Esophagus mucosa (tissue), 1 donor: ENCODE measurements at regions not wholly inside any gene's neighbourhood (a gene's known extent, or its start where the extent isn't known, plus 50 kb on each side); places are given as distances from the start of the nearest gene placed in this dataset.
"Not testable (repeated sequence)": the region's sequence is repeated elsewhere in the genome, so short reads cannot be mapped to it uniquely, and the experiment has no call there.

Experiments used
- ATAC-seq: fragments of 200-7000 bp; cut with Tn5 transposase; one replicate; pipeline ENCODE4 v1.9.1; 2020
- donor health status: DM: yes; HTN: yes; CAD: no.

DNA sequence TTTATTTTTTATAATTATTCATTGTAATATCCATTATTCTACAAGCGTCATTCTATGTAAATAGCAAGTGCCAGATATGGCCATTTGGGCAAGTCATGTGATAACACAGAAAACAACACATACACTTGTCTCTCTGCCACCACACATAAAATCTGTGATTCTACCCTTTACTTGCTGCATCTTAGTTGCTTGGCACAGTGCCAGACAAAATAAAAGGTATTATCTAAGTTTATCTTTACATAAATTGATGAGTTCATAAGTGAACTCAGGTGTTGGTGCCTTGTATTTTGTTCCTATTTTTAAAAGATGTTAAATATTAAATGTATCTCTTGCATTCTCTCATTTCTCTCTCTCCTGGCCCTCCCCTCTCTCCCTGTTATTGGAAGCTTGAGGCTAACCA, 1458.7 kb downstream of the CDH11 start:
- no peak for ATAC-seq

DNA sequence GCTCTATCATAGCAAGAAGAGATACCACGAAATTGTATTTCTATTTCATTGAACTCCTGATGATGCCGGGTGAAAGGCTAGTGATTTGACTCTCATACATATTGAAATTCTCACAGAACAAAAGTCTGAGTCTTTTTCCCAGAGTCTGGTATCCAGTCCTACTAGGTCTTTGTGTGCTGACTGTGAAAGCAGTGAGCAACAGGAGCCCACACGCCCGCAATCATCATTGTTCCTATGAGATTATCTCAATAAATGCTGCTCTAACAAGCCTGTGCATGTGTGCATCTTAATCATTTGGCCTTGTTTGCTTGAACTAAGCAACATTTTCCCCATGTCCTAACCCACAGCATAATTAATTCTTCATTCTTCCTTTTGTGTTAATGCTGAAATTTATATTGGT, 1466.0 kb downstream of the CDH11 start:
- ATAC-seq: peak; percentile 99

DNA sequence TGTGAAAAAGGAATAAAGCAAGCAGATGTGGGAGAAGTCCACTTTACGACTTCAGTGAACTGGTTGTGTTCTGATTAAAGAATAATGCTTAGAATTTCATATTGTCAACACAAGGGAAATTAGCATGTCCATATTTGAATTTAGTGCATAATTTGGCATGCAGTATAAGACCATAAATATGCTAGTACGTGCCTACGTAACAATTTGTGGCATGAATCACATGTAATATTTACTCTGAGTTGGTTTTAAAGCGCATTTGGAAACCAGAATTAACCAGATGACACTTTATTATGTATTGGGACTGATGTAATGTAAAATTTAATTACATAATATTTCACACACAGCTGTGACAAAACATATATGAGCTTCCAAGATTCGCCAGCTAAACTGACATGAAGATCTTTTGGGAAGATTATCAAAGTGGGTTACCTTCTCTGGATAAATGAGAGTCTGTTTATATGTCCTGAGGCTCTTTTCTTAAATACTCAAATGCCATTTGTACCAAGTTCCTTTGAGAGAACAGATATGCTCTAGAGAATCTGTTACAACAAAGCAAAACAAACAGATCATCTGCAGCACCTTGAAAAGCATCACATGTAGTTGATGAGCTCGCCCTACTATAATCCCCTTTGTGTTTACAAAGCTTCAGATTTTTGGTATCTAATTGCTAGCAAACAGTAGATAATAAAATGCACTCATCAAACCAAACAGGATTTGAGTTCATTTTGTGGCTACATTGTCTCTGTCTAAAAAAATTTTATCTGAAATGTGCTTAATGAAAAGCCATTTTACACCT, 1468.6 kb downstream of the CDH11 start:
- peak; percentile 70 for ATAC-seq

DNA sequence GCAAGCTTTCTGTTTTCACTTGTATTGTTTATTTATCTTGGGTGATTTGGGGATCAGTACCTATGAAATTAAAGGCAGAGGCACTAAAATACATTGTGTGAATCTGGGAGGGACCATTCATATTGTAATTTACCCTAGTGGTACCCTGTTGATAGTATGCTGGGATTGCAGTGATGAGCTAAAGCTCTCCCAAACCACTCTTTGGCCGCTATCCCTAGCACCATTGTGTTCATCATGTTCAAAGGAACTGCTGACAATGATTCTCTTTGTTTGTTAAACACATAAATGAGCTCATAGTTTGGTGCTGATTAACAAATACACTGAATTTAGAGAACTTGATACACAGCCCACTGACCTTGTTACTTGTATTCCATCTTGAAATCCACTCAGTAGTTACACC, 1469.8 kb downstream of the CDH11 start:
- no peak for ATAC-seq

DNA sequence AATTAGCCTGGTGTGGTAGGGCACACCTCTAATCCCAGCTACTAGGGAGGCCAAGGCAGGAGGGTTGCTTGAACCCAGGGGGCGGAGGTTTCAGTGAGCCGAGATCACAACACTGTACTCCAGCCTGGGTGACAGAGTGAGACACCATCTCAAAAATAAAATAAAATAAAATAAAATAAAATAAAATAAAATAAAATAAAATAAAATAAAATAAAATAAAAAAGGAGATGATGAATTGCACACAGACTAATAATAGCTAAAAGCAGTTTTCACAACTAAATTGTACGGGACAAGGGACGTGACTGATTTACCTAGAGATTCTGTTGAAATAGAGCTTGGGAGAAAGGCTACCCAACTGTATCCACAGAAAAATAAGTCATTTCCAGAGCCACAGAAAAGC, 1471.3 kb downstream of the CDH11 start:
- ATAC-seq: no peak

DNA sequence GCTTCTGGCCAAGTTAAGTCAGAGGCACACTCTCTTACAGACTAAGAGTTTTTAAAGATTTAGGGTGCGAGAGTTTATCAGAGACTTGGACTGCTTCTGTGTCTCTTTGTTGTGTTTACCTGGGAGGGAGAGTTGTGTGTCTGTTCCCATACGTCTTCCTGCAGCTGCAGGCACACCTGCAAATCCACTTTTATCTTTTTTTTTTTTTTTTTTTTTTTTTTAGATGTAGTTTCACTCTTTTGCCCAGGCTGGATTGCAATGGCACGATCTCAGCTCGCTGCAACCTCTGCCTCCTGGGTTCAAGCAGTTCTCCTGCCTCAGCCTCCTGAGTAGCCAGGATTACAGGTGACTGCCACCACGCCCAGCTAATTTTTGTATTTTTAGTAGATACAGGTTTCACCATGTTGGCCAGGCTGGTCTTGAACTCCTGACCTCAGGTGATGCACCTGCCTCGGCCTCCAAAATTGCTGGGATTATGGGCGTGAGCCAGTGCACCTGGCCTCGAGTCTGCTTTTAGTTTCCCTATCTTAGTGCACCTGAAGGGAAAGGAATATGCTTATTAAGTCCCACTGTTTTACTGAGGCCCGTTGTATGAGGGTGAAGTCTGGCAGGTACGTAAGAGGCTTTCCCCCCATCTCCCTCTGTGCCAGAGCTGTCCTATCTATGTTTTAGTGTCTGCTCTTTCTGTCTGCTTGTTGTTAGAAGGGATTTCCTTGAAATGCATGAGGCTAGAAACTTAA, 1488.0 kb downstream of the CDH11 start:
- not testable (repeated sequence) for ATAC-seq

DNA sequence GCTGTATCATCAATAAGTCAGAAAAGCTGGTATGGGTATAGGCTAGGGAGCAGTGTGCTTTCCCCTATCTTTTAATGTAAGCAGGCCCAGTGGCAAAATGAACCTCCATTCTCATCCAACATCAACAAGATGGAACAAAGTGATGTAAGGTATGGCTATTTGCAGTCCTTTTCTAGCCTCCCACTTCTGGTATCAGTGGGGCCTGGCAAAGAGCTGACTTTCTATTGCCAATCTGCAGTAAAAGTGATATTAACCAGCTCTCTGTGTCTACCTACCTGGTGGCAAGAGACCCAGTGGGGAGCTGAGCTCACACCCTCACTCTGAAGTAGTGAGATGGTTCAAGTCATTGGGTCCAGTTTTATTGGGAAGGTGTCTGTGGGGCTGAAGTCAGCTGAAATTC, 1492.6 kb downstream of the CDH11 start:
- no peak for ATAC-seq

DNA sequence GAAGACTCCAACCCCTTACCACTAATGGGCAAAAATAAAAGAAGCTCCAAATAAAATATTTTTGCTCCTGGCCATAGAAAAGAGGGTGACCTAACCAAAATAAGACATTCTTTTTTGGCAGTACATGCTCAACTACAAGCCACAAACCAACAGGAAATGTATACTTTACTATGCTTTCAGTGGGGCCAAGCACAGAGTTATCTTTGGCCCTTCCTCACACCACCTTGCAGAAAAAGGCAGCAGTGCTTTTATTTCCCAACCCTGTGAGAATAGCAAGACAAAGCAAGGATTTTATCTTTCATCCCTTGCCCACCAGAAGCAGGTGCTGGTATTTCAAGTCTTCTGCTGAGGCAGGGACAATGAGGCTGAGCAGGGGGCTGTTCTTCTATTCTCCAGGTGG, 1493.1 kb downstream of the CDH11 start:
- no peak for ATAC-seq

DNA sequence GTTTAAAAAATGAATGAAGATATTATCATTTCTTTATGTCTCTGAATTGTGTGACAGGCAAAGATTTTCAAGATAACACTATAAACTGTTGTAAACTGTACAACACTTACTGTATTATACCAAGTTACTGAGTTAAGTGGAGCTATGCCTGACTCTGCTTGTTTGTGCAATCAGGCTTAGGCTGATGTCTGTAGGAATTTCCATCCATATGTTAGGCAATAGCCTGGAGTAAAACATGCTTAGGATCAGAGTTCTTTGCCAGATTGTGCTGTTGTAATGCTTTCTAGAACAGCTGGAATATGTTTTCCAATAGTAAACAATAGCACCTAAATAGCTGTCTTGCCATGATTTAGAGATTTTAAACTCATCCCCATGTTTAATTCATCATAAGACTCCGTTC, 1496.7 kb downstream of the CDH11 start:
- ATAC-seq: no peak

DNA sequence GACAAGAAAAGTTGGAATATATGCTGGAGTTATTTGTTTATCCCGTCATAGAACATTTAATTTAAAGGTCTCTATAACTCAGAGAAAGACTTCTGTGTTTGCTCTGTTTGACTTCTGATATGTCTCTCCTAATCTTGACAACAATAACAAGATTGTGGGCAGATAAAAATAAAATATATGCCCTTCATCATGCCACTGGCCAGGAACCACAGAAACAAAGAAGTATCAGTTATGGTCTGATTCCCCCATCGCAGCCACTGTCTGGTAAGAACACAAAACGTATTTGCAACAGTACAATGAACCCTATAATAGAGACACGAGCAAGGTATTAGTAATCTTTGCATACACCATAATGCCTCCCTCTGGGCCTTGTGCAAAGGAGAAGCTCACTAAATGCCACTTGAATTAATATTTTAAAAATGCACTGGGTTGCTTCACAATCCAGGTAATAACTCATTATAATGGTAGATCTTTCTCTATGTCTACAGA, 1498.3 kb downstream of the CDH11 start:
- ATAC-seq: no peak

DNA sequence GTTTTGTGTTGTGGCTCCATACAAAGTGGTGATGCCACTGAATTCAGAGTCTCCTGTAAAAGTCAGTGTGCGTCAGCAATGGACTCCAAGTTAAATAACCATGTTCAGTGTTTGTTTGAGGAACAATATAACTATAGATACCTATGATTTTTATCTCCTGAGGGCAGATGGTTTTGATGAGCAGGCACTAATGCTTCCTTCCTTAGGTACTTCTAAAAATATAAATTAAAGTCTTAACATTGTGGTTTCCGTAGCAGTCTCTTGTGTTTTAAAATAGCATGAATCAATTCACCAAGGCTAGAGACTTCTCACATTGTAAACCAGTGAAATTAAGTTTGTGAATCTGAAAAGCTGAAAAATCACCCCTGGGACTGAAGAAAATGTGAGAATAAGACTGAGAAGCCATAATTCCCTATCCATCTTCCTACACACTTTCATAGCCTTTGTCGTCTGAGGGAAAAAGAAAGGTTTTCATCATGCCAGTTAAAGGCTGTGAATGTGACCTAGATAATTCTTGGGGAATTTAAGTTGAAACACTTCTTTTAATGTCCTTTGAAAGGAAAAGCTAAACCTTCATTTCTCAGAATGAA, 1502.9 kb downstream of the CDH11 start:
- ATAC-seq: no peak

DNA sequence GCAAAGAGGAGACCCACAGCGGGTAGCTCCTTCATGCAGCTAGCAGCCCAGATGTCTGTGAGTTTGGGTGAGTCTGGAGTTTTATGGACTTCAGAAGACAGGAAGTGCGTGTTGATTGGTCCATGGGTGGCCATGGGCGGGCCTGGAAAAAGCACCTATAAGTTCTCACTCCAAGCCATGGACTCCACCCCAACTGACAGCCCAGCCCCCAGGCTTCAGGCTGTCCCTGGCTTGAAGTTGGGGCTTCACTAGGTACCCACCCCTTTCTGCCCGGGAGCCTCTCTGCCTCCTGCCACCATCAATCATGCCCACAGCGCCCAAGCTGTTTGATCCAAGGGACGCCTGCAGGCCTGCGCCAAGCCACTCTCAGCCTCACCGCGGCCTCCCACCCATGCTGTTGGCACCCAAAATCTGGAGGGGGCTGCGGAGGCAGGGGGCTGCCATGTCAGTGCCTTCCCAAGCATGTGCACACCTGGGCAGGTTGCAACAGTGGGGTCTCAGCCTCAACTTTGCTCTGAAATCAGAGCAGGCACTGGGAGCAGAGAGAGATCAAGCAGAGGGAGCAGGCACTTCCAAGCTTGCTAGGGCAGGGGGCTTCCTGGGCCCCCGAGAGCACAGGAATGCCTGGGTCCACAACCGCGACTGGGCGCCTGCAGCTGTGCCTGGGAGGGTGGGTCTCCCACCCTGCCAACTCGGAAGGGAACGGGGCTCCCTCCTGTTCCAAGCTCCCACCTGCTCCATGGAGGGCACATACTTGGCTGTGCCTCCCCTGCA, 1503.7 kb downstream of the CDH11 start:
- ATAC-seq: peak; percentile 81

DNA sequence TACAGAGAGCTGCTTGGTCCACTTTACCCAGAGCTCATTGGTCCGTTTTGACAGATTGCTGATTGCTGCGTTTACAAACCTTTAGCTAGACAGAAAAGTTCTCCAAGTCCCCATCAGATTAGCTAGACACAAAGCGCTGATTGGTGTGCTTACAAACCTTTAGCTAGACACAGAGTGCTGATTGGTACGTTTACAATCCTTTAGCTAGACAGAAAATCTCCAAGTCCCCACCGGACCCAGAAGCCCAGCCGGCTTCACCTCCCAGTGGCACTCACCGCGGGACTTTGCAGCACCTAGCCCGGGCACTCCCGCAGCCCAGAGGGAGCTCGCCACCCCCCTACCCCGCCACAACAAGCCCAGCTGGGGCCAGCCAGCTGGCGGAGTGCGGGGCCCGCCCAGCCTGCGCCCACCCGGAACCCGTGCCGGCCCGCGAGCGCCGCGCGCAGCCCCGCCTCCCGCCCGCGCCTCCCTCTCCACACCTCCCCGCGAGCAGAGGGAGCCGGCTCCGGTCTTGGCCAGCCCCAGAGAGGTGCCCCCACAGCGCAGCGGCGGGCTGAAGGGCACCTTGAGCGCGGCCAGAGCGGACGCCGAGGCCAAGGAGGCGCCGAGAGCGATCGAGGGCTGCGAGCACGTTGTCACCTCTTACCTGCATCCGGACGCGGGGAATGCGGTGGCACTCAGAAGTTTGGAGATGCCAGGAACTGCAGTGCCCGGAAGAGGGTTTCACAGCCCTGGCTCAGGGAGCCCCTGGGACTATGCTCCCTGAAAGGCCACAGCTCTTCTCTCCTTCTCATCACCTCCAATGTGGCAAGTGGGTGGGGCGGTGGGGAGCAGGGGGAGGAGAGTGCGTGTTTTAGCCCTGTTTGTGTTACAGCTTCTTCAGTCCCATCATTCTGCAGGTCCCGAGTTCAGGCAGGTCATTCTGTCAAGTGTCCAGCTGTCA, 1504.5 kb downstream of the CDH11 start:
- peak; percentile 44 for ATAC-seq

DNA sequence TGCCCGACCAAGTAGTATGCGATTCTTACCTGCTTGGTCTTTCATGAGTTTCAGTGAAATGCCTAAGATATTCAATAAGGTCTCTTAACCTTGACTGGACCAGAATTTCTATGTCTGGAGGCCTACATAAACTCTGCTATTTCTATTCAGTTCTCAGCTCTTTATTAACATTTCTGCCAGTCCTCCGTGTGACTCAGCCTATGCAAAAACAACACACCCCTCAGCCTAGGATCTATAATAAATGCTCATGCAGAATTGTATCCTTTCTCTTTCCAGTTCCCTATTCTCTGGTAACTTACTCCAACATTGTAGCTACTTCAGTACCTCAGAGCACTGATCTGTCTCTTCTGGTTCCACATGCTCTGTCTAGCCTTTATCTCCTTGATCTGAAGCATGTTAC, 1507.4 kb downstream of the CDH11 start:
- ATAC-seq: no peak

DNA sequence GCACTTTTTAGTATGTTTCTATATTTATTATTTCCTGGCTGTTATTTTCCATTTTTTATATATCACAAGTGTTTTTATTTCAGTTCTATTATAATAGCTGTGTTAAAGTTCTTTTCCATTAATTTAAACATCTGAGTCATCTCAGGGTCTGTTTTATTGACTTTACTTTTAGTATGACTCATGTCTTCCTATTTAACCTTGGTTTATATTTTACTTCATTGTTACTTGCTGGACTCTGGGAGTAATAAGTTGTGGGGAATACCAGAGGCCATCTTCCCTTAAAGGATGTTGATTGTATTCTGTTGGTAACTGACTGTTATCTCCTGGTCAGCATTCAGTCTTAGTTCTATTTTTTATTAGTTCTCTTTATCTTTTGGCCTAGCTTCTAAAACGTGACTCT, 1508.2 kb downstream of the CDH11 start:
- ATAC-seq: no peak

DNA sequence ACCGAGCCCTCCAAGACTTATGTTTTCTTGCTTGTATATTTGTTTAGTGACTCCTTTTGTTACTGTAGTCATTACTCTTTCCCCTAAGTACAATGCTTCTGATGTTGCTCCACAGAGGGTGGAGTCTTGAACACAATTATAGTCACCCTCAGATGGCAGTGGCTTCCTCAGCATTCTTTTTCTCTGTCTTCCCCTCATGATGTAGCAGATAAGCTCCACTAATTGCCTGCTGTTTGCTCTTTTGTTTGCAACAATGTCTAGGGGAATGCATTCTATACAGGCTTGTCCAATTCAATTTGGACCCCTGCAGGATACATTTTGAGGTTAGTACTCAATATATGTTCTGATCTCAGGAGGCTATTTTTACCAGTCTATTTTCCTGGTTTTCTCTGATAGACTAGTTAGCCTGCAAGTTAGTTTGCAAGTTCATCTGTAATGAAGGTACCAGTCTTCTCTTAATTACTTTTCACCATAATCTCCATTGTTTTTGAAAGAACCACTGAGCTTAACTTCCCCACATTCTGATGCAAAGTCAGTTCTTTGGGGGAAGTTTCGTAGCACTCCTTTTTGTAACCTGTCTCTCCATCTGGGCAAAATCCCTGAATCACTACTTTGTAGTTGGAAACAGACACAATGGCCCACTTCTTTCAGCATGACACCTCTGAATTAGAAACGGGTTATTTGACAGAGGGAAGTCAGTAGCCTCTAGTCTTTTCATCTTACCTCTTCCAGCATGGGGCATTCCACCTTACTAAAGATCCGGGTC, 1509.2 kb downstream of the CDH11 start:
- ATAC-seq: no peak

DNA sequence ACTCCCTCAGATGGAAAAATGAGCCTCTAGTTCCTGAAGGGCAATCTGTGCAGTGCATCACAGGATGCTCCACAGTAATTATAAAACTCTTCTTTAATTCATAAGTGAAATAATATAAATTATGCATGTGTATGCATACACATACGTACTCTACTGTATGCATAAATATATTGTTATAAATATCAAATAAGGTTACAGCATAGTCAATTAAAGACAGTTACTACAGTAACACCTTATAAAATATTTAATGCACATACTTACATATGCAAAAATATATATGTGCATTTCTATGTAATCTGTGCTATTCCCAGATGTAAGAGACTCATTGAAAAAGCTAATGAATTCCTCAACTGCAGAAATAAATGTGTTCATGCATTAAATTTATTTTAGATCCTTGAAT, 1515.1 kb downstream of the CDH11 start:
- ATAC-seq: no peak

DNA sequence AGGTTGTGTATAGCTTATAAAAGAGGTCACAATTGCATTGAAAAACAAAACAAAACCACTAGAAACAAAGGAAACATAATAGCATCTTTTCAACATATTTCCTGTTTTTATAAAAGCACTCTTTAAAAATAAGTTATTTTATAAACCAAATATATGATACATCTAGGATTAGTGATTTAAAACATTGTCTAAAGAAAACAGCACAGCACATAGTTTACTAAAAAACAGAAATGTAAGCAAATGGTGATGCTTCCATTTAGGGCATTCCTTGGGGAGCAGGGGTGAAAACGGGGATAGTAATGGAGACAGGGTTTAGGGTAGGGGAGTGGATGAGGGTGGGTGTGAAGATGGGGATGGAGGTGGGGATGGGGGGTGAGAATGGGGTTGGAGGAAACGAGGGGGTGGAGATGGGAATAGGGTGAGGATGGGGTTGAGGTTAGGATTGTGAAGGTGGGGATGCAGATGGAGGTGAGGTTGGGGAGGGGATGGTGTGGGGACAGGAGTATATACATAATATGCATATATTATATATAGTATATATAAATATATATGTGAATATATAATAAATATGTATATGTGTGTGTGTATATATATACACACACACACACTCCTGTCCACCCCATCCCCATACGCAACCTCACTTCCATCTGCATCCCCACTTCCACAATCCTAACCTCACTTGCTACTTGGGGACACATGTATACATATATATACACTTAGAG, 1519.5 kb downstream of the CDH11 start:
- ATAC-seq: no peak

DNA sequence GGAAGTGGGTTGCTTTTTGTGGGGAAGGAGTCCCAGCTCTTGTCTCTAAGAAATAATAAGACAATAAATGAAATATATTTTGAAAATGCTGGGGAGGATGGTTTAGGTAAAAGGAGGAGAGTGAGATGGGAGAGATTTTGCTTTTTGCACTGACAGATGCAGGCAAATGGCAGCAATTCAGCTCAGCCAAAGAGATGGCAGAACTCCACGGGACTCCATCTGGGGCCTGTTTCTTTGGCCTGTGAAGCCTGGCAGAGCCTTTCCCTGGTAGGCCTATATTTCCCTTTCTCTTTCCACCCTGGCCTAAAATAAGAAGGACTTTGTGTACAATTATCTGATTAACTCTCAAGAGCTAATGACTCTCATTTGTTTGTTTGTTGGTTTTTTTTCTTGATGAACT, 1525.1 kb downstream of the CDH11 start:
- no peak for ATAC-seq

DNA sequence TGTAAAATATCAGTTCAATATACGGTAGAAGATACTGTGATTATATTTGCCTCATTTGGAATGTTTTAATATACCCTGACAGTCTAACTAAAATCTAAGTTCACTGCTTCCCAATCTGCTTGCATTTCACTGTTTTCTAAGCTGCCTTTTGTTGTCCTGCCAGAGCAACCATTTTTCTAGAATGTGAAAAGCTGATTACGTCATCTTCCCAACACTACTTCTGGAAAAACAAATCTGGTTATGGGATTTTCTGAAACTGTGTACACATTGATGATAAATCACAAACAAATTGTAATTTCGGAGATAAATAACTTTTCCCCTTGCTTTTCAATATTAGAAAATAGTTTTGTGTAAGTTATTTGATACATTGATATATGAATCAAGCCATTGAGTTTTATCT, 1529.0 kb downstream of the CDH11 start:
- ATAC-seq: no peak
